HL-60 (cell line): ENCODE measurements at regions not wholly inside any gene's neighbourhood (a gene's known extent, or its start where the extent isn't known, plus 50 kb on each side); places are given as distances from the start of the nearest gene placed in this dataset.

ENCODE experiments used
- DNase-seq, 2 experiments: peaks; one replicate each; pipeline ENCODE4 v3.0.0-alpha.2; 2010 to 2020; ENCODE audit warnings: low read depth in 1 of 2, low spot score in 1 of 2
- H3K27ac ChIP-seq: fragments of 250-450 bp; sonication (Bioruptor Pico); replicated peaks from 2 replicates; pipeline ENCODE4 v1.5.1; 2020; ENCODE audit warnings: mild to moderate bottlenecking, moderate library complexity
- H3K27me3 ChIP-seq: fragments of 250-450 bp; sonication (Bioruptor Pico); 2 replicates; pipeline ENCODE4 v1.5.1; 2021; ENCODE audit warnings: mild to moderate bottlenecking, moderate library complexity; ENCODE audit not compliant: insufficient read depth, poor library complexity, severe bottlenecking
- H3K4me3 ChIP-seq: replicated peaks from 2 replicates; pipeline ENCODE4 v1.5.1; 2011; ENCODE audit warnings: mild to moderate bottlenecking, control low read depth, low read length; ENCODE audit not compliant: insufficient read depth
- GABPA ChIP-seq: IDR thresholded peaks from 2 replicates; pipeline ENCODE4 v1.6.1; 2012; ENCODE audit warnings: low read depth
- POLR2AphosphoS5 ChIP-seq: IDR thresholded peaks from 2 replicates; pipeline ENCODE4 v1.6.1; 2012; ENCODE audit warnings: low read depth
- SPI1 ChIP-seq: IDR thresholded peaks from 2 replicates; pipeline ENCODE4 v1.6.1; 2012; ENCODE audit warnings: low read depth, mild to moderate bottlenecking, borderline replicate concordance
- TF ChIP-seq, protein P1 (sequence below): IDR thresholded peaks from one replicate; pipeline ENCODE4 v1.5.1; 2011; ENCODE audit warnings: low read length, control low read depth, inconsistent platforms; ENCODE audit not compliant: insufficient read depth
- TF ChIP-seq, protein P2 (sequence below): IDR thresholded peaks from 2 replicates; pipeline ENCODE4 v1.6.1; 2012; ENCODE audit warnings: low read depth; ENCODE audit not compliant: insufficient replicate concordance

DNA sequence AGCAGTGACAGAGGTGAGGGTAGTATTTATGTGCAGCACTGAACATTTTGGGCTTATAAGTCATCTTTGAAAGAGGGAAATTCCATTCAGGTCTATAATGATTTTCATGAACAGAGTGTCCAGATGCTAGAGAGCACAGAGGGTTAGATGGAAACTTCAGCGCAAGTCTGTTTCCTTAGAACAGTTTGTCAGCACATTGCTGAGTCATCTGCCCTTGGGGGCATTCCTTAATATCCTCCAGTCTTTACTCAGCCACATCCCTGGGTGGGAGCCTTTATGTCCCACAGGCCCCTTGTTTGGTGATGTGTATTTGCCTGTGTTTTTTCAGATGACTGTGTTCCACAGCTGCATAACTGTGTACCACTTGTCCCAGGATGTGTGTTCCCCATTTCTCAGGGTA lies 138.5 kb upstream of the S1PR3 start:
- DNase-seq = no peak
- Histone ChIP-seq H3K27ac (no peak overlapping the region), H3K27me3 (no peaks in the 10 kb centered on the region), H3K4me3 (no peak overlapping the region)
- TF ChIP-seq, protein P1, sequence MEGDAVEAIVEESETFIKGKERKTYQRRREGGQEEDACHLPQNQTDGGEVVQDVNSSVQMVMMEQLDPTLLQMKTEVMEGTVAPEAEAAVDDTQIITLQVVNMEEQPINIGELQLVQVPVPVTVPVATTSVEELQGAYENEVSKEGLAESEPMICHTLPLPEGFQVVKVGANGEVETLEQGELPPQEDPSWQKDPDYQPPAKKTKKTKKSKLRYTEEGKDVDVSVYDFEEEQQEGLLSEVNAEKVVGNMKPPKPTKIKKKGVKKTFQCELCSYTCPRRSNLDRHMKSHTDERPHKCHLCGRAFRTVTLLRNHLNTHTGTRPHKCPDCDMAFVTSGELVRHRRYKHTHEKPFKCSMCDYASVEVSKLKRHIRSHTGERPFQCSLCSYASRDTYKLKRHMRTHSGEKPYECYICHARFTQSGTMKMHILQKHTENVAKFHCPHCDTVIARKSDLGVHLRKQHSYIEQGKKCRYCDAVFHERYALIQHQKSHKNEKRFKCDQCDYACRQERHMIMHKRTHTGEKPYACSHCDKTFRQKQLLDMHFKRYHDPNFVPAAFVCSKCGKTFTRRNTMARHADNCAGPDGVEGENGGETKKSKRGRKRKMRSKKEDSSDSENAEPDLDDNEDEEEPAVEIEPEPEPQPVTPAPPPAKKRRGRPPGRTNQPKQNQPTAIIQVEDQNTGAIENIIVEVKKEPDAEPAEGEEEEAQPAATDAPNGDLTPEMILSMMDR = no peak
- TF ChIP-seq GABPA (no peak), SPI1 (no peak), POLR2AphosphoS5 (no peak)
- TF ChIP-seq, protein P2, sequence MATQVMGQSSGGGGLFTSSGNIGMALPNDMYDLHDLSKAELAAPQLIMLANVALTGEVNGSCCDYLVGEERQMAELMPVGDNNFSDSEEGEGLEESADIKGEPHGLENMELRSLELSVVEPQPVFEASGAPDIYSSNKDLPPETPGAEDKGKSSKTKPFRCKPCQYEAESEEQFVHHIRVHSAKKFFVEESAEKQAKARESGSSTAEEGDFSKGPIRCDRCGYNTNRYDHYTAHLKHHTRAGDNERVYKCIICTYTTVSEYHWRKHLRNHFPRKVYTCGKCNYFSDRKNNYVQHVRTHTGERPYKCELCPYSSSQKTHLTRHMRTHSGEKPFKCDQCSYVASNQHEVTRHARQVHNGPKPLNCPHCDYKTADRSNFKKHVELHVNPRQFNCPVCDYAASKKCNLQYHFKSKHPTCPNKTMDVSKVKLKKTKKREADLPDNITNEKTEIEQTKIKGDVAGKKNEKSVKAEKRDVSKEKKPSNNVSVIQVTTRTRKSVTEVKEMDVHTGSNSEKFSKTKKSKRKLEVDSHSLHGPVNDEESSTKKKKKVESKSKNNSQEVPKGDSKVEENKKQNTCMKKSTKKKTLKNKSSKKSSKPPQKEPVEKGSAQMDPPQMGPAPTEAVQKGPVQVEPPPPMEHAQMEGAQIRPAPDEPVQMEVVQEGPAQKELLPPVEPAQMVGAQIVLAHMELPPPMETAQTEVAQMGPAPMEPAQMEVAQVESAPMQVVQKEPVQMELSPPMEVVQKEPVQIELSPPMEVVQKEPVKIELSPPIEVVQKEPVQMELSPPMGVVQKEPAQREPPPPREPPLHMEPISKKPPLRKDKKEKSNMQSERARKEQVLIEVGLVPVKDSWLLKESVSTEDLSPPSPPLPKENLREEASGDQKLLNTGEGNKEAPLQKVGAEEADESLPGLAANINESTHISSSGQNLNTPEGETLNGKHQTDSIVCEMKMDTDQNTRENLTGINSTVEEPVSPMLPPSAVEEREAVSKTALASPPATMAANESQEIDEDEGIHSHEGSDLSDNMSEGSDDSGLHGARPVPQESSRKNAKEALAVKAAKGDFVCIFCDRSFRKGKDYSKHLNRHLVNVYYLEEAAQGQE = no peak

DNA sequence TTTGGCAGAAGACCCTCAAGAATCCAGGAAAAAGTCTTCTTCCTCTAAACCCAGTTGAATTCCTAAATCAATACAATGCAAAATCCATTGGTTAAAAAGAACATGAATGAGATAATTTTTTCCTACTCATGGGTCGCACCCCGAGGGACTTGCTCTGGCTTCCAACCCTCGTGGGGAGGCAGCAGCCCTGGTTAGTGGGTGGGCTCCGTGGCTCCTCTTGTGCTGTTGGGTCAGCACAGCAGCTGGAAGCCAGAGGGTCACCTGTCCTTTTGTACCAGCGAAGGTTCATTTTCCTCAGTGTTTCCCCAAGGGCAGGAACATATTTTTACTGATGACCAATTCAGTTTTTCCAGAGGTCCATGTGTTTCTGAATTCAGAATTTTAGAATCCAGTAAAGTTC lies 120.6 kb upstream of the S1PR3 start:
- TF ChIP-seq, protein P1 = no peak
- no peak for TF ChIP-seq POLR2AphosphoS5
- TF ChIP-seq, protein P2 = no peak
- TF ChIP-seq SPI1 = no peak
- TF ChIP-seq GABPA = no peak
- Histone ChIP-seq H3K27ac (no peak overlapping the region), H3K4me3 (no peak overlapping the region), H3K27me3 (no peaks in the 10 kb centered on the region)
- DNase-seq = no peak

DNA sequence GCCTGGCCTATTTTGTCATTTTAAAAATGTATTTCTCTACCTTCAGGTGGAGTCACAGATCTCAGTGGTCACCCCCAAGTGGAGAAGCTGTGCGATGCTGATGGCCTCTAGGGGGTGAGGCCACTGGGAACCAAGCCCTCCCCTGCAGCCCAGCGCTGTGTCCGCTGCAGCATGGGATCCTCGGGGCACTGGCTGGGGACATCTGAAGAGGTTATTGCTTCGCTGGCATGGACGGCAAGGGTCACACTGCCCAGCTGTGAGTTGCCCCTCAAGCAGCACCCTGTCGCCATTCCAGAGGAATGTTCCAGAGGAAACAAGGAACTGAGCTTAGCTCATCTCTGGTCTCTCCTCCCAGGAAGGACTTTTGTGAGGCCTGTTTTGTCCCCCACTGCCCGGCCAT lies 119.6 kb upstream of the S1PR3 start:
- Histone ChIP-seq H3K4me3 (no peak overlapping the region), H3K27ac (no peak overlapping the region), H3K27me3 (no peaks in the 10 kb centered on the region)
- no peak for DNase-seq
- TF ChIP-seq GABPA = no peak

DNA sequence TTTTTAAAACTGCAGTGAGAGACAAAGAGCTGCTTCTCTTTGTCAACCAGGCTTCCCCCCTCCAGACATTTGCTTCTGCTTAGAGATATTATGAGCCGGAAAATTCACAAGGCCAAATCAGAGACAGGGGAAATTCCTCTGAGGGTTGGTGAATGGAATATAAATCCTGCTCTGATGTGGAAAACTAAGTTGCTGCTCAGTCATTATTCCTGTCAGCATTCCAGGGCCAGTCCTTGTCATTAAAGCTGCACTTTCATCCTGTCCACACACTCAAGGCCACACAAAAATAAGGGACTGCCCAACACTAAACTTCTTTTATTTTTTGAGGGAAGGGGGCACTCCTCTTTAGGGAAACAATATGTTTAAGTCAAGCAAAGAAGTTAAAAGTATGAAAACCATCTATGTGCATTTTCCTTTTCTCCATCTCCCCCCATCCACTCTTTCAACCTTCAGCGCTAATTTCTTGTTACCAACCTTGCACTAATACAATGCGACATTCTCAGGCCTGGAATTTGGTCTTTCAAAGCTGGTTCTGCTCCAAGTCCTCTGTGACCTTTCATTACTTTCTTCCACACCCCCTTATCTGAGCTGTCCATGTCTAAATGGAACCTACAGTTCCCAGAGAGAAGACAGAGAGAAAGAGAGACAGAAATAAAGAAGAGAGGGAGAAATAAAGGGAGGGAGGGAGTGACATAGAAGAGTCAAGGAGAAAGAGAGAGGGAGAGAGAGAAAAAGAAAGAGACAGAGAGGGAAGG lies 118.9 kb upstream of the S1PR3 start:
- no peak for DNase-seq
- TF ChIP-seq GABPA (no peak), SPI1 (no peak), POLR2AphosphoS5 (no peak)
- TF ChIP-seq, protein P2 = no peak
- TF ChIP-seq, protein P1 = no peak
- H3K27me3 ChIP-seq = no peaks in the 10 kb centered on the region
- H3K4me3 ChIP-seq = no peak overlapping the region
- H3K27ac ChIP-seq = no peak overlapping the region
